Trophoblast cell (in vitro differentiated cells and primary cell): ENCODE measurements at regions not wholly inside any gene's neighbourhood (a gene's known extent, or its start where the extent isn't known, plus 50 kb on each side); places are given as distances from the start of the nearest gene placed in this dataset.
"Not testable (repeated sequence)": the region's sequence is repeated elsewhere in the genome, so short reads cannot be mapped to it uniquely, and the experiment has no call there.

Experiments used
- DNase-seq, 2 donors: peaks; one replicate each; pipeline ENCODE4 v3.0.0-alpha.2; 2016
- H2AFZ ChIP-seq: 2 replicates; pipeline ENCODE4 v1.6.1; 2013; ENCODE audit warnings: low read length, moderate library complexity, mild to moderate bottlenecking; ENCODE audit not compliant: insufficient read depth, poor library complexity
- H2AK5ac ChIP-seq: 2 replicates; pipeline ENCODE4 v1.6.1; 2013; ENCODE audit warnings: mild to moderate bottlenecking, low read length
- H2BK120ac ChIP-seq: 2 replicates; pipeline ENCODE4 v1.6.1; 2013; ENCODE audit warnings: low read length, mild to moderate bottlenecking, moderate library complexity; ENCODE audit not compliant: insufficient read depth, poor library complexity
- H2BK12ac ChIP-seq: 2 replicates; pipeline ENCODE4 v1.6.1; 2013; ENCODE audit warnings: mild to moderate bottlenecking, low read length, moderate library complexity
- H2BK5ac ChIP-seq: 2 replicates; pipeline ENCODE4 v1.6.1; 2013; ENCODE audit warnings: low read length, low read depth, moderate library complexity, mild to moderate bottlenecking; ENCODE audit not compliant: poor library complexity
- H3K14ac ChIP-seq: 2 replicates; pipeline ENCODE4 v1.6.1; 2013; ENCODE audit warnings: mild to moderate bottlenecking, low read length
- H3K18ac ChIP-seq: 2 replicates; pipeline ENCODE4 v1.6.1; 2013; ENCODE audit warnings: mild to moderate bottlenecking, low read length
- H3K23ac ChIP-seq: 2 replicates; pipeline ENCODE4 v1.6.1; 2013; ENCODE audit warnings: low read length
- H3K27ac ChIP-seq: 2 replicates; pipeline ENCODE4 v1.5.1; 2013; ENCODE audit warnings: low read depth, mild to moderate bottlenecking, inconsistent platforms, low read length, moderate library complexity
- H3K27me3 ChIP-seq: 2 replicates; pipeline ENCODE4 v1.6.1; 2013; ENCODE audit warnings: inconsistent platforms, mild to moderate bottlenecking, low read length, moderate library complexity; ENCODE audit not compliant: insufficient read depth
- H3K36me3 ChIP-seq, 2 experiments: 1 replicate in 1 of 2; 2 replicates in 1 of 2; pipeline ENCODE4 v1.6.1; 2013; ENCODE audit warnings: low read length in 2 of 2, mild to moderate bottlenecking in 2 of 2, moderate library complexity in 1 of 2; ENCODE audit not compliant: insufficient read depth in 2 of 2, control insufficient read depth in 1 of 2
- H3K4ac ChIP-seq: 2 replicates; pipeline ENCODE4 v1.6.1; 2013; ENCODE audit warnings: low read depth, mild to moderate bottlenecking, low read length, moderate library complexity
- H3K4me1 ChIP-seq, 2 experiments: 1 replicate in 1 of 2; 2 replicates in 1 of 2; pipeline ENCODE4 v1.6.1; 2013; ENCODE audit warnings: low read length in 2 of 2, mild to moderate bottlenecking in 2 of 2, moderate library complexity in 1 of 2; ENCODE audit not compliant: insufficient read depth in 2 of 2, control insufficient read depth in 1 of 2
- H3K4me2 ChIP-seq: 2 replicates; pipeline ENCODE4 v1.6.1; 2013; ENCODE audit warnings: inconsistent platforms, mild to moderate bottlenecking, low read length, moderate library complexity
- H3K4me3 ChIP-seq: 2 replicates; pipeline ENCODE4 v1.5.1; 2013; ENCODE audit warnings: mild to moderate bottlenecking, low read depth, low read length, inconsistent platforms
- H3K79me1 ChIP-seq: one replicate; pipeline ENCODE4 v1.6.1; 2013; ENCODE audit warnings: low read length
- H3K79me2 ChIP-seq: 2 replicates; pipeline ENCODE4 v1.6.1; 2013; ENCODE audit warnings: low read length, mild to moderate bottlenecking; ENCODE audit not compliant: control insufficient read depth, insufficient read depth, poor library complexity
- H3K9ac ChIP-seq: 2 replicates; pipeline ENCODE4 v1.6.1; 2013; ENCODE audit warnings: mild to moderate bottlenecking, low read length
- H3K9me3 ChIP-seq: 2 replicates; pipeline ENCODE4 v1.6.1; 2013; ENCODE audit warnings: low read depth, mild to moderate bottlenecking, control low read depth, inconsistent platforms, low read length; ENCODE audit not compliant: insufficient read depth
- H4K12ac ChIP-seq: 2 replicates; pipeline ENCODE4 v1.6.1; 2013; ENCODE audit warnings: low read depth, mild to moderate bottlenecking, low read length, moderate library complexity
- H4K8ac ChIP-seq: 2 replicates; pipeline ENCODE4 v1.6.1; 2013; ENCODE audit warnings: low read depth, mild to moderate bottlenecking, low read length, moderate library complexity
- H4K91ac ChIP-seq: one replicate; pipeline ENCODE4 v1.6.1; 2013; ENCODE audit warnings: low read depth, mild to moderate bottlenecking, low read length, moderate library complexity
- WGBS: extraction: QIAGEN DNeasy Blood & Tissue Kit; methylation state at CpG from one replicate; pipeline ENCODE4 v1.1.7; 2013; ENCODE audit warnings: missing lambda C conversion rate; ENCODE audit not compliant: insufficient read length, insufficient coverage; ENCODE audit errors: extremely low coverage; 5-methylcytosine and 5-hydroxymethylcytosine counted together

- H2AFZ ChIP-seq: no peak overlapping the region
- no peaks in the 10 kb centered on the region for H3K27me3 ChIP-seq
- H3K14ac ChIP-seq: no peak overlapping the region
- H4K91ac ChIP-seq: no peak overlapping the region
- H3K36me3 ChIP-seq: no peaks in the 10 kb centered on the region
- H2BK5ac ChIP-seq: no peak overlapping the region
- no peak overlapping the region for H3K4me2 ChIP-seq
- H4K12ac ChIP-seq: no peak overlapping the region
- no peak overlapping the region for H2BK120ac ChIP-seq
- no peak overlapping the region for H3K4ac ChIP-seq
- no peak overlapping the region for H3K27ac ChIP-seq
- H3K79me1 ChIP-seq: no peaks in the 10 kb centered on the region
- no peak overlapping the region for H3K18ac ChIP-seq
- no peak overlapping the region for H3K23ac ChIP-seq
- no CpG with 5 or more reads among the region's 2 CpGs for WGBS
- no peak overlapping the region for H3K9ac ChIP-seq
- no peak overlapping the region for H2AK5ac ChIP-seq
- no peak overlapping the region for H2BK12ac ChIP-seq
- H3K4me1 ChIP-seq: no peaks in the 10 kb centered on the region
- H3K4me3 ChIP-seq: no peak overlapping the region
- no peaks in the 10 kb centered on the region for H3K9me3 ChIP-seq
- no peak overlapping the region for H4K8ac ChIP-seq
- DNase-seq: no peak
- no peaks in the 10 kb centered on the region for H3K79me2 ChIP-seq
These were observed 1072.7 kb downstream of the EPHA3 start for GRCh38 chr3:90180096-90180495.

DNA sequence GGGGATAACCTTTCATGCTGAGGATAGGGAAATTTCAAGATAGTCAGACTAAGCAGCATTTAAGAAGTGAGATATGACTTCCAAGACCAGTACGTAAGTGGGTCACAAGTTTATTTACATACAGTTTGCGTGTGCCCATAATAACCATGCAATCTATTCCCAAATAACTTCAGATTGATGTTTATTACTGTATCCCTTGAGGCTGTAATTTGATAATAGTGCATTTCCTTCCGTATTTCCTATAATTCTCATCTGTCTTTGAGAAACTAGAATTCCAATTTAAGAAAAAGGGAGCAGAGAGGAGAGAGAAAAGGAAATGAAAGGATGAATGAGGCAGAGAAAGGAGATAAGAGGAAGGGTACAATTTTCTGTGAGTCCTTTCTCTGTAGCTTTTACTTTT, 1073.1 kb downstream of the EPHA3 start:
- Histone ChIP-seq H3K4me2 (no peak overlapping the region), H3K36me3 (no peaks in the 10 kb centered on the region), H3K27me3 (no peaks in the 10 kb centered on the region), H2AK5ac (no peak overlapping the region), H2BK5ac (no peak overlapping the region), H3K79me1 (no peaks in the 10 kb centered on the region), H2AFZ (no peak overlapping the region), H3K4me3 (no peak overlapping the region), H4K12ac (no peak overlapping the region), H3K9me3 (no peaks in the 10 kb centered on the region), H2BK12ac (no peak overlapping the region), H3K14ac (no peak overlapping the region), H4K8ac (no peak overlapping the region), H3K4me1 (no peaks in the 10 kb centered on the region), H3K4ac (no peak overlapping the region), H3K18ac (no peak overlapping the region), H3K79me2 (no peaks in the 10 kb centered on the region), H3K9ac (no peak overlapping the region), H2BK120ac (no peak overlapping the region), H3K27ac (no peak overlapping the region), H4K91ac (no peak overlapping the region), H3K23ac (no peak overlapping the region)
- DNase-seq: no peak
- no CpG with 5 or more reads among the region's 3 CpGs for WGBS

- not testable (repeated sequence) for H3K18ac ChIP-seq, H4K91ac ChIP-seq, H4K8ac ChIP-seq, H3K79me1 ChIP-seq, H3K4ac ChIP-seq, H2BK5ac ChIP-seq, H2BK12ac ChIP-seq, H3K4me1 ChIP-seq, H3K36me3 ChIP-seq, H3K27me3 ChIP-seq, H2AK5ac ChIP-seq, H3K14ac ChIP-seq, H2BK120ac ChIP-seq, H3K27ac ChIP-seq, H3K79me2 ChIP-seq, H3K4me3 ChIP-seq, H3K9ac ChIP-seq, H3K23ac ChIP-seq, H3K9me3 ChIP-seq, H4K12ac ChIP-seq
- WGBS: no CpG with 5 or more reads among the region's 19 CpGs
- Histone ChIP-seq H3K4me2 (peak overlapping the region; percentile 47), H2AFZ (peak overlapping the region; percentile 78)
- peak; percentile 11 to 52 for DNase-seq
These were observed 1075.0 kb downstream of the EPHA3 start for GRCh38 chr3:90182291-90182976.

- Histone ChIP-seq H4K91ac (no peak overlapping the region), H3K27ac (no peak overlapping the region), H4K12ac (no peak overlapping the region), H3K79me2 (no peaks in the 10 kb centered on the region), H2BK5ac (no peak overlapping the region), H2AK5ac (no peak overlapping the region), H2BK12ac (no peak overlapping the region), H3K27me3 (no peaks in the 10 kb centered on the region), H3K4me2 (no peak overlapping the region), H3K4me1 (no peaks in the 10 kb centered on the region), H3K18ac (no peak overlapping the region), H3K9me3 (no peaks in the 10 kb centered on the region), H3K9ac (no peak overlapping the region), H3K14ac (no peak overlapping the region), H3K79me1 (no peaks in the 10 kb centered on the region), H3K4me3 (no peak overlapping the region), H4K8ac (no peak overlapping the region), H3K36me3 (no peaks in the 10 kb centered on the region), H3K23ac (no peak overlapping the region), H3K4ac (no peak overlapping the region), H2BK120ac (no peak overlapping the region), H2AFZ (no peak overlapping the region)
- DNase-seq: peak; percentile 71 to 88
- WGBS: no CpG with 5 or more reads among the region's 4 CpGs
These were observed 1077.4 kb downstream of the EPHA3 start for GRCh38 chr3:90184861-90185260.
